Fibroblast of mammary gland (primary cell): ENCODE measurements at regions not wholly inside any gene's neighbourhood (a gene's known extent, or its start where the extent isn't known, plus 50 kb on each side); places are given as distances from the start of the nearest gene placed in this dataset.

Experiments used
- DNase-seq: peaks from one replicate; pipeline ENCODE4 v3.0.0-alpha.2; 2010; ENCODE audit warnings: low read depth
- H3K4me3 ChIP-seq: 2 replicates; pipeline ENCODE4 v1.5.1; 2011; ENCODE audit warnings: low read depth, mild to moderate bottlenecking, low read length, moderate library complexity; ENCODE audit not compliant: control insufficient read depth
- CTCF ChIP-seq: conservative IDR thresholded peaks from 2 replicates; pipeline ENCODE4 v1.5.1; 2011; ENCODE audit warnings: low read depth, low read length, inconsistent platforms; ENCODE audit not compliant: control insufficient read depth, insufficient read depth

DNA sequence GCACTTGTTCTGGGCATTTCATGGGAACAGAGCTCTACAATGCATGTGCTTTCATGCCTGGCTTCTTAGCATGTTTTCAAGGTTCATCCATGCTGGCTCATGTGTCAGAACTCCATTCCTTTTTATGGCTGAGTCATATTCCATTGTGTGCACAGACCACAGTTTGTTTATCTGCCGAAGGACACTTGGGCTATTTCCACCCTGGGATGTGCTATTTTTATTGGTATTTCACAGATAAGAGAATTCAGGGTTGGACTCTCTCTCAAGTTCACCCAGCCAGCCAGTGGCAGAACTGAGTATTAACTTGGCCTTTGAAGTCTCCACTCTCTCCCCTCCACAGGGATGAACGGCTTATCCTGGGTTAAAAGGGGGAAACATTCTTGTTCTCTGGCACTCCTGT, 190.7 kb upstream of the GPR26 start:
- TF ChIP-seq CTCF = no peak
- no peak overlapping the region for H3K4me3 ChIP-seq
- no peak for DNase-seq

- TF ChIP-seq CTCF = no peak
- H3K4me3 ChIP-seq = no peak overlapping the region
- no peak for DNase-seq
These were observed 188.0 kb upstream of the GPR26 start for GRCh38 chr10:123478116-123478515.

GRCh38 chr10:123479640-123480039, 186.5 kb upstream of the GPR26 start:
- no peak for TF ChIP-seq CTCF
- no peak for DNase-seq
- no peak overlapping the region for H3K4me3 ChIP-seq

- DNase-seq = no peak
- no peak overlapping the region for H3K4me3 ChIP-seq
- no peak for TF ChIP-seq CTCF
These were observed 185.8 kb upstream of the GPR26 start for GRCh38 chr10:123480344-123480743.

GRCh38 chr10:123480845-123481244, 185.3 kb upstream of the GPR26 start:
- TF ChIP-seq CTCF = no peak
- H3K4me3 ChIP-seq = no peak overlapping the region
- DNase-seq = no peak

DNA sequence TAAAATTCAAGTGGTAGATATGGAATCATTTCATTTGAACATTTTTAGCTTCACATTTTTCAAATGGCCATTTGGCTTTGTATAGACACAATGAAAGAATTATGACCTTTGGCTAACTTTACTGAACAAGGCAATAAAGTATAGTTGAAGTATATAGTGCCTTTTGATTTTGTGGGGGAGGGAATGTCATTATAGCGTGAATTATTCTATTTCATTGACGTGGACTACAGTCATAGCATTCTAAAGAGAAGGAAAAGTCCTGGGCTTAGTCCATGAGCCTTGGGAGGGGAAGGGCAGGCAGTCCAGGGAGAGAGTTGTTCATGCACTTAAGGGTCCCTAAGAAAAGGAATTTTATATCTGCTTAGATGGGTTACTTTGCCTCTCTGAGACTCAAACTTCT, 181.4 kb upstream of the GPR26 start:
- no peak overlapping the region for H3K4me3 ChIP-seq
- no peak for TF ChIP-seq CTCF
- no peak for DNase-seq

DNA sequence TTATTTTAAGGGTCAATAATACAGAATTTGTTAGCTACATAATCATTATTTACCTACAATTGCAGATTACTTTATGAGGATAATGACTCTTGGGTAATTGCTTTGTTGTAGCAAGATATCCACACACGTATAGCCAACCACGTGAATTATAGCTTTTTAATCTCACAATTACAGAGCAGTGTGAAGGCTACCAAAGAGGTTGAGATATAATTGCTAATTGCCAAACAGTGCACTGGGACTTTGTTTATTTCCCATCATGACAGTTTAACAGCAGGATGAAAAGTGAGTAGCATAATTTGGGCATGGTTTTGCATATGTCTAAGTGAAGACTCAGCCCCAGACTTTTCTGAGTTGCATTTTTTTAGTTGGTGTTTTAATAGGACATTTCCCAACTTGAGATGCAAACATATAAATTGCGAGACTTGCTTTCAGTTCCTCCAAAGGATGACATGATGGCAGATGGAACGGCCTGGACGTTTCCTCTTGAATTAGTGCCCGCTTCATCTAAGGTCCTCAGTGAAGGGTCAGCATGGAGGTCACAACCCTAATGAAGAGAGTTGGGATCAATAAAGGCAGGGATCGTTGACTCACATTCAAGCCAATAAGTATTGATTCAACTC, 180.7 kb upstream of the GPR26 start:
- no peak for TF ChIP-seq CTCF
- DNase-seq = no peak
- no peak overlapping the region for H3K4me3 ChIP-seq
